ENCODE measurements at regions not wholly inside any gene's neighbourhood (a gene's known extent, or its start where the extent isn't known, plus 50 kb on each side); places are given as distances from the start of the nearest gene placed in this dataset.

- Histone ChIP-seq H3K9me3 (no peaks in the 10 kb centered on the region), H3K27ac (no peak overlapping the region), H3K4me1 (no peaks in the 10 kb centered on the region), H3K4me3 (no peak overlapping the region), H3K27me3 (no peaks in the 10 kb centered on the region), H3K36me3 (no peaks in the 10 kb centered on the region)
- DNase-seq = no peak
- TF ChIP-seq EP300 (IDR thresholded peaks at IDR 0.05) = no peak
- TF ChIP-seq CTCF (IDR thresholded peaks at IDR 0.05) = no peak
- TF ChIP-seq POLR2A (IDR thresholded peaks at IDR 0.05) = no peak
- TF ChIP-seq POLR2AphosphoS5 (IDR thresholded peaks at IDR 0.05) = no peak
- WGBS, 2 donors = 48% methylated on average over 4 of the region's 4 CpGs
- intact Hi-C loops (cut with DNase I) = no loop called here
Observed at GRCh38 chr3:157606852-157607197, 103.6 kb upstream of the VEPH1 start.

GRCh38 chr3:157606011-157606851, 103.0 kb upstream of the VEPH1 start:
- Histone ChIP-seq H3K4me3 (no peak overlapping the region), H3K9me3 (no peaks in the 10 kb centered on the region), H3K27ac (no peak overlapping the region), H3K36me3 (no peaks in the 10 kb centered on the region), H3K27me3 (no peaks in the 10 kb centered on the region), H3K4me1 (no peaks in the 10 kb centered on the region)
- peak; percentile 70 for DNase-seq
- WGBS, 2 donors = 45 to 46% methylated on average over 11 of the region's 11 CpGs
- intact Hi-C loops (cut with DNase I) = no loop called here
- TF ChIP-seq EP300 (IDR thresholded peaks at IDR 0.05) (no peak), POLR2AphosphoS5 (IDR thresholded peaks at IDR 0.05) (no peak), CTCF (IDR thresholded peaks at IDR 0.05) (peak in 3 of 4 experiments; percentile 18 to 62 (median 27))

GRCh38 chr3:157605356-157605755, 102.1 kb upstream of the VEPH1 start:
- intact Hi-C loops (cut with DNase I) = no loop called here
- no peaks in the 10 kb centered on the region for H3K36me3 ChIP-seq
- H3K27me3 ChIP-seq = no peaks in the 10 kb centered on the region
- TF ChIP-seq EP300 (IDR thresholded peaks at IDR 0.05) (no peak), POLR2A (IDR thresholded peaks at IDR 0.05) (no peak), POLR2AphosphoS5 (IDR thresholded peaks at IDR 0.05) (no peak), CTCF (IDR thresholded peaks at IDR 0.05) (no peak)
- H3K4me3 ChIP-seq = no peak overlapping the region
- 64 to 92% methylated on average over 3 of the region's 3 CpGs for WGBS, 2 donors
- no peaks in the 10 kb centered on the region for H3K9me3 ChIP-seq
- no peak for DNase-seq
- H3K4me1 ChIP-seq = no peaks in the 10 kb centered on the region
- H3K27ac ChIP-seq = no peak overlapping the region

GRCh38 chr3:157602424-157602823, 99.2 kb upstream of the VEPH1 start:
- H3K27ac ChIP-seq = no peak overlapping the region
- TF ChIP-seq POLR2A (IDR thresholded peaks at IDR 0.05) (no peak), EP300 (IDR thresholded peaks at IDR 0.05) (no peak), CTCF (IDR thresholded peaks at IDR 0.05) (no peak), POLR2AphosphoS5 (IDR thresholded peaks at IDR 0.05) (no peak)
- H3K9me3 ChIP-seq = no peaks in the 10 kb centered on the region
- H3K4me3 ChIP-seq = no peak overlapping the region
- H3K4me1 ChIP-seq = no peaks in the 10 kb centered on the region
- intact Hi-C loops (cut with DNase I) = no loop called here
- no peaks in the 10 kb centered on the region for H3K36me3 ChIP-seq
- no peak for DNase-seq
- WGBS, 2 donors = 62 to 86% methylated on average over 1 of the region's 1 CpG
- no peaks in the 10 kb centered on the region for H3K27me3 ChIP-seq

GRCh38 chr3:157595259-157595658, 92.0 kb upstream of the VEPH1 start:
- DNase-seq = no peak
- Histone ChIP-seq H3K4me3 (no peak overlapping the region), H3K9me3 (no peaks in the 10 kb centered on the region), H3K27me3 (no peaks in the 10 kb centered on the region), H3K27ac (no peak overlapping the region), H3K36me3 (no peaks in the 10 kb centered on the region), H3K4me1 (no peaks in the 10 kb centered on the region)
- no peak for TF ChIP-seq POLR2A (IDR thresholded peaks at IDR 0.05)
- TF ChIP-seq EP300 (IDR thresholded peaks at IDR 0.05) = no peak
- TF ChIP-seq CTCF (IDR thresholded peaks at IDR 0.05) = no peak
- TF ChIP-seq POLR2AphosphoS5 (IDR thresholded peaks at IDR 0.05) = no peak
- 53 to 72% methylated on average over 5 of the region's 5 CpGs for WGBS, 2 donors
- intact Hi-C loops (cut with DNase I) = no loop called here

Data from sigmoid colon (tissue), 6 donors.